ENCODE measurements at regions not wholly inside any gene's neighbourhood (a gene's known extent, or its start where the extent isn't known, plus 50 kb on each side); places are given as distances from the start of the nearest gene placed in this dataset.
"Not testable (repeated sequence)": the region's sequence is repeated elsewhere in the genome, so short reads cannot be mapped to it uniquely, and the experiment has no call there.

- no peak for DNase-seq (ENCODE audit: low read depth in 2 of 2)
Measured at GRCh38 chr7:155395176-155395797, 62.6 kb upstream of the EN2 start.

- DNase-seq (ENCODE audit: low read depth in 2 of 2), result no peak
Measured at GRCh38 chr7:155396661-155397060, 61.3 kb upstream of the EN2 start.

DNA sequence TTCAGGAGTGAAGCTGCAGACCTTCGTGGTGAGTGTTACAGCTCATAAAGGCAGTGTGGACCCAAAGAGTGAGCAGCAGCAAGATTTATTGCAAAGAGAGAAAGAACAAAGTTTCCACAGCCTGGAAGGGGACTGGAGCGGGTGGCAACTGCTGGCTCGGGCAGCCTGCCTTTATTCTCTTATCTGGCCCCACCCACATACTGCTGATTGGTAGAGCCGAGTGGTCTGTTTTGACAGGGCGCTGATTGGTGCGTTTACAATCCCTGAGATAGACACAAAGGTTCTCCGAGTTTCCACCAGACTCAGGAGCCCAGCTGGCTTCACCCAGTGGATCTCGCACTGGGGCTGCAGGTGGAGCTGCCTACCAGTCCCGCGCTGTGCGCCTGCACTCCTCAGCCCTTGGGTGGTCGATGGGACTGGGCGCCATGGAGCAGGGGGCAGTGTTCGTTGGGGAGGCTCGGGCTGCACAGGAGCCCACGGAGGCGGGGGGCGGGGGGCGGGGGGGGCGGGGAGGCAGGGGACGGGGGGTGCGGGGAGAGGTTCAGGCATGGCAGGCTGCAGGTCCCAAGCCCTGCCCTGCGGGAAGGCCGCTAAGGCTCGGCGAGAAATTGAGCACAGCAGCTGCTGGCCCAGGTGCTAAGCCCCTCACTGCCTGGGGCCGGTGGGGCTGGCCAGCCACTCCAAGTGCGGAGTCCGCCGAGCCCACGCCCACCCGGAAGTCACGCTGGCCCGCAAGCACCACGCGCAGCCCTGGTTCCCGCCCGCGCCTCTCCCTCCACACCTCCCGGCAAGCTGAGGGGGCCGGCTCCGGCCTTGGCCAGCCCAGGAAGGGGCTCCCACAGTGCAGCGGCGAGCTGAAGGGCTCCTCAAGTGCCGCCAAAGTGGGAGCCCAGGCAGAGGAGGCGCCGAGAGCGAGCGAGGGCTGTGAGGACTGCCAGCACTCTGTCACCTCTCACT is 59.9 kb upstream of the EN2 start:
- DNase-seq (ENCODE audit: low read depth in 2 of 2), result not testable (repeated sequence)

DNA sequence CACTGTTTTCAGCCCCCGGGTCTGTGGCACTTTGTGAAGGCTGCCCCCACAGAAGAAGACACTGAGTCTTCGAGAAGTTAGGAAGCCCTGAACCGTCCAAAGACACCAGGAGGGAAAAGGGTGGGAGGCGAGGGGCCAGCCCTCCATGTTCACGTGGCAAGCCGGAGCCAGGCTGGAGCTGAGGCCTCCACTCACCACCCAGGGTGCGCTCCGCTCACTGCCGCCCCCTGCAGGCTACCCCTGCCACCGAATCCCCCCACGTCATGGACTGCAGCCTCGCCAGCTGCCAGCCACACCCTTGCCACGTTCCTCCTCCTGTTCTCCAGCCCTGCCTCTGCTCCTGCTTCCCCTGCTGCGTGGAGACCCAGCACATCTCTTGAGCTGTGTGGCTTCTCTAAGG is 59.0 kb upstream of the EN2 start:
- no peak for DNase-seq (ENCODE audit: low read depth in 2 of 2)

DNA sequence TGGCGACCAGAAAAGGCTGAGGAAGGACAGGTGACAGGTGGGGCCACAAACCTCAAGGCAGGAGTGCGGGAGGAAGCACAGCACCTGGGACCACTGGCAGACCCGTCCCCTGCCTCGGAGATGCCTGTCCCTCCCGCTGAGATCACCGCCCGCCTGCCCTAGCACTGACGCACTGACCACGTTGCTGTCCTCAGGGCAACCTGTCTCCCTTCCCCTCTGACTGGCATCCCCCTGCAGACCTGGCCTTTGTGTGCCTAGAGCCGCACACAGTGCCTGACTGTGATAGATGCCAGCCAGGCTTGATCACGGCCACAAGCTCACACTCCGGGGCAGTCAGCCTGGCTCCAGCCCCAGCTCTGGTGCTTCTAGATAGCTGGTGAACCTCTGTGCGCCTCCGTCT is 58.4 kb upstream of the EN2 start:
- no peak for DNase-seq (ENCODE audit: low read depth in 2 of 2)

DNA sequence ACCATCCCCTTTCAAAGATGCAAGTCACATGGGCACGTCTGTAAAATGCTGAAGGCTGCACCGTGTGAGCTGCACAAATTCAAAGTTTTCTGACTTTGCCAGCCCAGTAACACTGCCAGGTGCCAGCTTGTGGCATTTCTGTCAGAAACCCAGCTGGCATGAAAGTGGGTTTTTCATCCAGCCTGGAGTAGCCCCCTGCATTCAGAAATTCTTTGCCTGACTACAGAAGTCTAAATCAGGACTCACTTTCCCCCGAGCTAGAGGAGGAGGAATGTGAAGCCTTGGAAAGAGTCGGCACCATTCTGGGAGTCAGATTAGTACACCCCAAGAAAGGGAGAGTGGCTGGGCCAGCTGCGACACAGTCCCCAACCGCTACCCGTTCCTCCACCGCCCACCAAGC is 56.7 kb upstream of the EN2 start:
- no peak for DNase-seq (ENCODE audit: low read depth in 2 of 2)

- no peak for DNase-seq (ENCODE audit: low read depth in 2 of 2)
Measured at GRCh38 chr7:155401884-155402283, 56.0 kb upstream of the EN2 start.

DNA sequence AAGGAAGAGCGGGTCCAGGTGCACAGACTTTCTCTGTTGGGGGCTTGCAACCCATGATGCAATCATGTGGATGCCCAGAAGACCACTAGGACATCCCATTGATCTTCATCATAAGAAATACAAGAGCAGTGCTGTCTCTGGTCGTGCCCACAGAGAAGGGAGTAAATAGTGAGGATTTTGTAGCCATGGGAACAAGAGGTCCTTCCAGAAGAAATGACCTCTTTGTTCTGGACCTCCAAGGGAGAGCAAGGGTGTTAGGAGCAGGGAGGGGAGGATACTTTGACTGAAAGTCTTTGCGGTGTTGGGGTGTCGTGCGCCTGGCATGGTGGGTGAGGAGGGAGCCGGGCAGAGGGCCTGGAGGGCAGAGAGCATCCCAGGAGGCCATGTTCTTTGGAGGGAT is 55.0 kb upstream of the EN2 start:
- DNase-seq (ENCODE audit: low read depth in 2 of 2), result no peak

GRCh38 chr7:155404976-155405375 is 53.0 kb upstream of the EN2 start:
- DNase-seq (ENCODE audit: low read depth in 2 of 2), result no peak

DNA sequence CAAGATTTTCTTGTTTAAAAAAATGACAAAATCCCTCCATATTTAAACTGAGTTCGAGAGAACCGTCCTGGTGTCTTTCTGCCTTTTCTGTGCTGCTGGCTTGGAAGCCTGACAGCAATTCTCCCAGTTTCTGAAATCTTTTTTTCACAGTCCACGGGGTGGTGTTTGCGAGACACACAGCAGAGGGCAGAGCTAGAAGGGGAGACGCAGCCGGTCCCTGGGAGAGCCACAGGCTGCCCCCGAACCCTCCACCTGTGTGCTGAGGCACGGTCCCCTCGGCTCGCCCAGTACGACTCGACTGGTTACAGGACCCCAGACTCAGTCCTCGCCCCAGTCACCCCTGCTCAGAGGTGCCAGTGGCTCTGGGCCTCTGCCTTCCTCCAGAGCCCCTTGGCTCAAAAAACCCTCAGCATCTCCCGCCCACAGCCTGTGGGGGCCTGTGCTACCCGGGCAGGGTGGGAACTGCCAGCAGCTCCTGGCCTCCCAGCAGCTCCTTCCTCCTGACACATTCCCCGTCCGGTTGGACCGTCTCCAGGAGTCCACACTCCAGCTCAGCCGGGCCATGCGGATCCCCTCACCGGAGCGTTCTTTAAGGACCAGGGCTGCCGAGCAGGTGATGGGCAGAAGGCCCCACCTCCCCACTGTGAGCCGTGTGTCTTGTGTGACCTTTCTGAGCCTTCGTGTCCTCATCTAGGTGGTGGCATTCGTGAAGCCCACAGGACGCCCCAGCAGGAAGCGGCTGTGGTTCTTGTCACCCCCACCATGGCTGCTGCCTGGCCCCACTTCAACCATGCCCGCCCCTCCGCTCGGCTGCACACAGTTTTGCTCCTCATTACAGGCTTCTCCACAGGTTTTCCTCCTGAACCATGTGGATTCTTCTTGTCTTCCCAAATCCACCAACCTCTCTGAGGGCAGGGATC is 52.3 kb upstream of the EN2 start:
- no peak for DNase-seq (ENCODE audit: low read depth in 2 of 2)

GRCh38 chr7:155407799-155408198 is 50.1 kb upstream of the EN2 start:
- no peak for DNase-seq (ENCODE audit: low read depth in 2 of 2)
